Activated T-cell treated with anti-CD3 and anti-CD28 coated beads for 48 hours (primary cell): ENCODE measurements at regions not wholly inside any gene's neighbourhood (a gene's known extent, or its start where the extent isn't known, plus 50 kb on each side); places are given as distances from the start of the nearest gene placed in this dataset.
"Not testable (repeated sequence)": the region's sequence is repeated elsewhere in the genome, so short reads cannot be mapped to it uniquely, and the experiment has no call there.

ENCODE experiments used
- DNase-seq: peaks from one replicate; pipeline ENCODE4 v3.0.0-alpha.2; 2020; ENCODE audit warnings: low read depth

DNA sequence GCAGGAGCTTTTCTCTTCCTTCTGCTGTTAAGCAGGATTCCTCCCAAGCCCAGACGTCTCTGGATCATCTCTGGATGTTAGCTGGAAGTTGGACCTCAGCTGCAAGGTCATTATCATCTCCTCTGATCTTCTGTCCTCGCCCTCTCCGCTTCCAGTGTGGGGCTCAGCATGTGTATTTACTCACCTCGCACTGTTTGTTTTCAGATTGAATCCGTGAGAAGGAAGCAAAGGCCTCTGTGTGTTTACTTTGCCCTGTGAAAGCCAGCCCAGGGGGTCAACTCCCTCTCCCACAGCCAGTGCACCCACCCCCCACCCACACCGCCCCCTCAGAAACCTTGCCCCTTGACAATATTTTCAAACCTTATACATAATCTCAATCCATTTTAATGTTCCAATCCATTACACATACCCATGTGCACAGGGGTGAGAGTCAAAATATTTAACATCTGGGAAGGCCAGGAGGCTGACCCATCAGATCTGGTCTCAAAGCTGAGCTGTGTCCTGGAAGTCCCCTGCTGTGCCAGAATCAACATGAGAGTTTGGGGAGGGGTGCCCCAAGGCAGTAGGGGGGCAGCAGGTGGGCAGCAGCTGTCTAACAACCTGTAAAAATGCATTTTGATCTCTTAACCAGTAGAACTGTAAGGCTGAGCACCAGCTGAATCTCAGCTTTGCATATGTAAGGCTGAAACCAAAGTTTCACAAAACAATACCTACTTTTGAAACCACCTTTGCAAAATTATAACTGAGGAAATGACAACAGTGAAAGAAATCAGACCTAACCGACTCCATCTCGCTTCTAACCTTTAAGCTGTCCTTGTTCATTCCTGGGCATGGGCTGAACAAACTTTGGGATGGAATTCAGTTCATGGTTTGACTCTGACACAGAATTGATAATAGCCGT lies 157.9 kb downstream of the ZNF664 start:
- DNase-seq = no peak

GRCh38 chr12:124131659-124132058 lies 158.6 kb downstream of the ZNF664 start:
- no peak for DNase-seq

DNA sequence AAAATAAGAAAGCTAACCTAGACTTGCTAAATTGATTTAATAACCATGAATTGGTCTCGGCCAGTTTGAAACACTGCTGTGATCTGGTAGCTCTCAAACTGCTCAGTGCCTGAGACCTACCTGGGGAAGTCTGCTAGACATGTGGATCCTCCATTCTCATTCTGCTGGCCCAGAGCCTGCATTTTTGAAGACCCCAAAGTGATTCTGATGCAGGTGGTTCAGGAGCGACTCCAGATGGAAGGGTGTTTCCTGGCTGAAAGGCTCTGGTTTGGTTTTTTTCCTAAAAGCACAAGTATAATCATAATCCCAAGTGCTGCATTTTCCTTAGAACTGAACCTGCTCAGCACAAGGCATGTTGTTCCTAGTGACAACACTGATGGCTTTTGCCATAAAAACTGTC lies 159.5 kb downstream of the ZNF664 start:
- no peak for DNase-seq

DNA sequence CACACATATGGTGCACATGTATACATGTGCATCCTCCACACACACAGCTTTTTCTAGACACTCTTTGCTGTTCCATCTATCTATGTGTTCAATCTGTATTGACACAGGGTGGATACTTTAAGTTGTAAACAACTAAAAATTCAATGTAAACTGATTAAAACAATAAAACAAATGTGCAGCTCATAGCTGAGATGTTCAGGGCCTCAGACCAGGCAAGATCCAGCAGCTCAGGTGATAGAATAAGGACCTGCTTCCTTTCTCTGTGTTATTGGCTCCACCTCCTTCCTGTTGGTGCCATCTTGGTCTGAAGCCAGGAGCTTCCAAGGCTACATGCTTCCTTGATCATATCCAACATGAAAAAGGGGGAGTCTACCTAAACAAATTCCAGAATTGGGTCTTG lies 158.1 kb upstream of the RFLNA start:
- DNase-seq = no peak

DNA sequence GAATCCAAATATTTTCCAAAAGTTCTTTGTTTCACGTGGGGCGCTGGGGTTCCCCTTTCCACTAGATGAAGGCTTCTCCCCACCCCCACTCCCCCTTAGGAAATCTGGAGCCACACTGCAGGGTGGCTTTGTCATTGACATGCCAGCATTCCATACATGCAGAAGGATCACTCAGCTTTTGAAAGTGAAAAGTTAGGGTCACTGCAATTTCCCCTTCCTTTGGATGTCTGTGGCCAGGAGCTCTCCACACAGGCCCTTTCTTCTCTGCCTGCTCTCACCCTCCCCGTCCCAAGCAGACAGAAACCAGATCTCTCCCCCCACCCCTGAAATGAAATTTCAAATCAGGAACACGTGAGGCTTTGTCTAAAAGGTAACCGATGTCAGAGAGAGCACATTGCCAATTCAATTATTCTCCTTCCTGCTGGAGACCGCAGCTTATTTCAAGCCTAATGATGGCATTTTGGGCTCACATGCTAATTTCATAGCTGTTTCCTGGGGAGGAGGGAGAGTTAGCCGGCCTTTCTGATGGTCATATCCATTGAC lies 153.9 kb upstream of the RFLNA start:
- DNase-seq = no peak

DNA sequence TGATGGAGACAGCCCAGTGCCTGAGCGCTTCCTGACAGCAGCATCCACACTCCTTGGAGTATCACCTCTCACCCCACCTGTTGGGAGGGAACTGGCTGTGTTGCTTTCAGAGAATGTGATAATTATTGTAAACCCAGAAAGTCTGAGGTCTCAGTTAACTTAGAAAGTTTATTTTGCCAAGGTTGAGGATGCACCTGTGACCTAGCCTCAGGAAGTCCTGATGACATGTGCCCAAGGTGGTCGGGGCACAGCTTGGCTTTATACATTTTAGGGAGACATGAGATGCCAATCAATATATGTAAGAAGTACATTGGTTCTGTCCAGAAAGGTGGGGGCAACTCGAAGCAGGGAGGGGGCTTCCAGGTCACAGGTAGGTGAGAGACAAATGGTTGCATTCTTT lies 153.3 kb upstream of the RFLNA start:
- not testable (repeated sequence) for DNase-seq

- DNase-seq = no peak
Observed at GRCh38 chr12:124142395-124143035, 152.4 kb upstream of the RFLNA start.

DNA sequence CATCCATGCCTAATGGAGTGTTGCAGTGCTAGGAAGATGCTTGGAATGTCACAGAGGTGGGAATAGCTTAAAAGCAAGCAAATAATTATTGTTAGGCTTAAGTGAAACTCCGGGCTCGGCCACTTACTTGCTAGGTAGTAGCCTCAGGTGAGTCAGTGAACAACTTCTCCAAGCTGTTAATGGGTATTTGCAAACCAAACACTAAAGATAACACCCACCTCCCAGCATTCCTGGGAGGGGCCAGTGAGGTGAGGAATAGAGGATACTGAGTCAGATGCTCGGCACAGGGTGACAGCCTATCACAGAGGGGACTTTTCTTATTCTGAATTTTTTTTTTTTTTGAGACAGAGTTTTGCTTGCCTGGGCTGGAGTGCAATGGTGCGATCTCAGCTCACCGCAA lies 151.2 kb upstream of the RFLNA start:
- DNase-seq = no peak

GRCh38 chr12:124144531-124145194 lies 150.2 kb upstream of the RFLNA start:
- DNase-seq = no peak

- no peak for DNase-seq
Observed at GRCh38 chr12:124147027-124147426, 147.9 kb upstream of the RFLNA start.

- no peak for DNase-seq
Observed at GRCh38 chr12:124147575-124147974, 147.3 kb upstream of the RFLNA start.

DNA sequence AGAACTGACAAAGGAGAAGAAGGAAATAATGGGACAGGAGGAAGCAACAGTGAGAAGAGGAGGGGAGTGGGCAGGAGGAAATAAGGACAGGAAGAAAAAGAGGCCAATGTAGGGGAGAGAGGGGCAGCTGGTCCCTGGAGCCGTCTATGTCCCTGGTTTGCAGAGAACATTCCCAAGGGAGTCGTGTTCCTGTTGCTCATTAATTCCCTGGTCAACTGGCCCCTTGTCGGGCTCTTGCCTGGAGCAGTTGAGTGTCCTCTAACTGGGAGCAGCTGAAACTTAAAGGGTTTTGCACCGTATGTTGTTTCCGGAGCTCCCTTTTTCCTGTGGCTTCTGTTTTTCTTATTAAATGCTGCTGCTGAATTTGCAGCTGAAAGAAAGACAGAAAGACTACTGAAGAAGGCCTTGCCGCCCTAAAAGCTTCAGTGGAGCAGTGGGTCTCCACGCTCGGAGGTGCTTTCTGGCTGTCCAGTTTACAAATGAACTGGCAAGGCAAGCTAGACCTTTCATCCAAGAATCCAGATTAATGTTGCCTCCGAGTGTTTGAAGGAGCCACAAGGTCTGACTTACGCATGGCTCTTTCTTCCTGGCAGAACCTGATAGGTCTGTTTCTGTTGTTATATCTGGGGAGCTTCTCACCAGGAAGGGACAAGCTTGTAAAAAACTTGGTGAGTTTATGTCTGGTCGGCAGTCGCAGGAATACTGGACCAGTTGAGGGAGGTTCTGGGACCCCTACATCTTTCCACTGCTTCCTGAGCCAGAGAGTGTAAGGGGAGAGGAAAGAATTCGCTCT lies 146.2 kb upstream of the RFLNA start:
- DNase-seq = no peak

DNA sequence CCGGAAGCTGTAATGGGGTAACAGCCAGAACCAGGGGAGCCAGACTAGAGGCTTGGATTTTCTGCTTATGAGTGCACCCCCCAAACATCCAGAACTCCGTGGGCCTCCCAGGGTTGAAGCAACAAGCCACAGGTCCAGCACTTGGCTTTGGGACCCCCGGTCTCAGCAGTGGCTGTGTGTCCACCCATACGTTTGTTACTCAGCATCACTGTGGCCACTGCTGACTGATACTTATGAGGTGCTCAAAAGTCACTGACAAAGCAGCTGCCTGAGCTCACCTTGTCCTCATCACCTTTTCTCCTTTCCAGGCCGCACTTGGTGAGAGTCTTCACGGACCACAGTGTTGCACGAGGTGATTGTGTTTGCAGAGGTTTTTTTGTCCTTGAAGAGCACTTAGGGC lies 145.6 kb upstream of the RFLNA start:
- no peak for DNase-seq

GRCh38 chr12:124150168-124150567 lies 144.7 kb upstream of the RFLNA start:
- DNase-seq = no peak

DNA sequence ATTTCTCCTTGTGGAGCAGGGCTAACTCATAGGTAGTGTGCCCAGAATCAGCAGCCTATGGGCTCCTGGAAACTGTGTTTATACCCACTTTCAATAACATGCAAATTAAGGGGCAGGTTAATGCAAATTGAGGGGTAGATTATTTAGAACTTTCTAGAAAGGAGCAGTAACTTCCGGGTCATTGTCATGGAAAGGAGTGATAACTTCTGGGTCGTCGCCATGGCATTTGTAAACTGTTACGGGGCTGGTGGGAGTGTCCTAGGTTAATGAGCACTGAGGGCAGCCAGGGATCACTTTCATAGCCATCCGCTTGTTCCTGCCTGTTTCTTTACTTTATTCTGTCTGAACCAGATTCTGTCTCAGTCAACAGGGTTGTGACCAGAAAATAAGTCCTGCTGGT lies 143.3 kb upstream of the RFLNA start:
- no peak for DNase-seq

- no peak for DNase-seq
Observed at GRCh38 chr12:124152731-124153130, 142.2 kb upstream of the RFLNA start.

DNA sequence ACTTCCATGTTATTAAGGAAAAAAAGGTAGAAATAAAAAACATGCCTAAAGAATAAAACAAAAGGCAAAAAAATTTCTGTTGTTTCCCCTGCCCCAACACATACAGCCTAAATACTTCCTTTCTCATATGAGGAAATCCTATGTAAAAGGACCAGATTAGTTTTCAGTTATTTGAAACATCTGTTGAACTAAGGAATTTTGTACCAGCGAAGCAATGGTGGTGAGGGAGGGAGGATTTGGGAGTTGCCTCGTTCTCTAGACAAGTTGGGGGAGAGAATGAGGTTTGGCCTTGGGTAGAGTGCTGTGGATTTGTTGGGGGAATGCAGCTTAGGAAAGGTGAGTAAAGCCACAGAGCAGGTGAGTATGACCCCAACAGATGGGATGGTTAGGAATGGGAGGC lies 141.5 kb upstream of the RFLNA start:
- DNase-seq = no peak

GRCh38 chr12:124157406-124157805 lies 137.5 kb upstream of the RFLNA start:
- no peak for DNase-seq

GRCh38 chr12:124159655-124160054 lies 135.2 kb upstream of the RFLNA start:
- DNase-seq = no peak

DNA sequence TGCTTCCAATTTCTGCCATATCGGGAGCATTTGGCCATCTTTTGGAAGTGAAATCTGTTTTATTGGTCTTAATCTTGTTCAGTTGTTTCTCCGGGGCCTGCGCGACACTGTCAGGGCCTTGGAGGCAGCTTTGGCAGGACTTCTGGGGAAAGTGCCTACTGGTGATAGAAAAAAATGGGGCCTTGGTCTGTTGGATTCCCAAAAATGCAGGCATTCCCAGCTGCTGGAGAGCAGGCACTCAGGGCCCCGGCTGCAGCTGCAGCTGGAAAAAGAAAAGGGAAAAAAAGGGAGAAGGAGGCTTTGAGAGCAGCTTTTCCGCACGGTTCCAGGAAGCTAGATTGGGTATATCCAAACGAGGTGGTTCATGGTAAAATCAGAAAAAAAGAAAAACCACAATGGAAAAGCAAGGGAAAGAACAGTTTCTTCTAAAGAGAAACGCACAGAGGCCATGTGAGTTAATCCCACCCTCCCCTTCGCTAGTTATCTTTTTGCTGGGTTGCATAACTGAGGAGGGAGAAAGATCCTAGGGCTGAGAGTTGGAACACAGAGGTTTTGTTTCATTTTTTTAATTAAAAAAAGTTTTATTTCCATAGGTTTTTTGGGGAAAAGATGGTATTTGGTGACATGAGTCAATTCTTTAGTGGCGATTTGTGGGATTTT lies 134.7 kb upstream of the RFLNA start:
- DNase-seq = no peak

DNA sequence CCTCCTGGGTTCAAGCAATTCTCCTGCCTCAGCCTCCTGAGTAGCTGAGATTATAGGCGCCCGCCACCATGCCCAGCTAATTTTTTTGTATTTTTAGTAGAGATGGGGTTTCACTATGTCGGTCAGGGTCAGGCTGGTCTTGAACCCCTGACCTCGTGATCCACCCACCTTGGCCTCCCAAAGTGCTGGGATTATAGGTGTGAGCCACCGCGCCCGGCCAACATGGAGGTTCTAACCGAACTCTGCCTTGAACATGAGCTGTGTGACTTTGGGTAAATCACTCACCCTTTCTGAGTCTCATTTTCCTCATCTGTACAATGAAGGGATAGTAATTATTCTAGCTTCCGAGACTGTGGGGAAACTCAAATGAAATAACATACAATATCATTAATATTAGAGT lies 133.5 kb upstream of the RFLNA start:
- DNase-seq = not testable (repeated sequence)
